GM23248 (cell line): ENCODE measurements at regions not wholly inside any gene's neighbourhood (a gene's known extent, or its start where the extent isn't known, plus 50 kb on each side); places are given as distances from the start of the nearest gene placed in this dataset.

ENCODE experiments used
- EZH2 ChIP-seq: fragments of 200-600 bp; sonication (generic); IDR thresholded peaks from 2 replicates; pipeline ENCODE4 v1.6.1; 2018; ENCODE audit warnings: antibody characterized with exemption, mild to moderate bottlenecking; ENCODE audit not compliant: insufficient read depth, poor library complexity, severe bottlenecking
- EZH2phosphoT487 ChIP-seq: fragments of 200-600 bp; sonication (generic); IDR thresholded peaks from 2 replicates; pipeline ENCODE4 v1.6.1; 2018; ENCODE audit warnings: antibody characterized with exemption, moderate library complexity, mild to moderate bottlenecking, low read depth; ENCODE audit not compliant: insufficient read depth

GRCh38 chr15:27692438-27692837 is 406.7 kb downstream of the OCA2 start:
- no peak for TF ChIP-seq EZH2phosphoT487
- no peak for TF ChIP-seq EZH2
